ENCODE measurements at regions not wholly inside any gene's neighbourhood (a gene's known extent, or its start where the extent isn't known, plus 50 kb on each side); places are given as distances from the start of the nearest gene placed in this dataset.

DNA sequence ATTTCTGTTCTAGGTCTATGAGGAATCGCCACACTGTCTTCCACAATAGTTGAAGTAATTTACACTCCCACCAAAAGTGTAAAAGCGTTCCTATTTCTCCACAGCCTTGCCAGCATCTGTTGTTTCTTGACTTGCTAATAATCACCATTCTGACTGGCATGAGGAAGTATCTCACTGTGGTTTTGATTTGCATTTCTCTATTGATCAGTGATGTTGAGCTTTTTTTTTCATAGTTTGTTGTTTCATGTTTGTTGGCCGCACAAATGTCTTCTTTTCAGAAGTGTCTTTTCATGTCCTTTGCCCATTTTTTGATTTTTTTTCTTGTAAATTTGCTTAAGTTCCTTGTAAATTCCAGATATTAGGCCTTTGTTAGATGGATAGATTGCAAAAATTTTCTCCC is 867.1 kb downstream of the DTWD2 start:
- TF ChIP-seq, protein P1, sequence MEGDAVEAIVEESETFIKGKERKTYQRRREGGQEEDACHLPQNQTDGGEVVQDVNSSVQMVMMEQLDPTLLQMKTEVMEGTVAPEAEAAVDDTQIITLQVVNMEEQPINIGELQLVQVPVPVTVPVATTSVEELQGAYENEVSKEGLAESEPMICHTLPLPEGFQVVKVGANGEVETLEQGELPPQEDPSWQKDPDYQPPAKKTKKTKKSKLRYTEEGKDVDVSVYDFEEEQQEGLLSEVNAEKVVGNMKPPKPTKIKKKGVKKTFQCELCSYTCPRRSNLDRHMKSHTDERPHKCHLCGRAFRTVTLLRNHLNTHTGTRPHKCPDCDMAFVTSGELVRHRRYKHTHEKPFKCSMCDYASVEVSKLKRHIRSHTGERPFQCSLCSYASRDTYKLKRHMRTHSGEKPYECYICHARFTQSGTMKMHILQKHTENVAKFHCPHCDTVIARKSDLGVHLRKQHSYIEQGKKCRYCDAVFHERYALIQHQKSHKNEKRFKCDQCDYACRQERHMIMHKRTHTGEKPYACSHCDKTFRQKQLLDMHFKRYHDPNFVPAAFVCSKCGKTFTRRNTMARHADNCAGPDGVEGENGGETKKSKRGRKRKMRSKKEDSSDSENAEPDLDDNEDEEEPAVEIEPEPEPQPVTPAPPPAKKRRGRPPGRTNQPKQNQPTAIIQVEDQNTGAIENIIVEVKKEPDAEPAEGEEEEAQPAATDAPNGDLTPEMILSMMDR (IDR thresholded peaks at IDR 0.05) = no peak
- TF ChIP-seq EP300 (IDR thresholded peaks at IDR 0.05) (no peak), POLR2A (IDR thresholded peaks at IDR 0.05) (no peak), POLR2AphosphoS5 (IDR thresholded peaks at IDR 0.05) (no peak)
